Amniotic epithelial cell (primary cell): ENCODE measurements at regions not wholly inside any gene's neighbourhood (a gene's known extent, or its start where the extent isn't known, plus 50 kb on each side); places are given as distances from the start of the nearest gene placed in this dataset.

Experiments
- DNase-seq: peaks from one replicate; pipeline ENCODE4 v3.0.0-alpha.2; 2010; ENCODE audit warnings: low read depth

DNA sequence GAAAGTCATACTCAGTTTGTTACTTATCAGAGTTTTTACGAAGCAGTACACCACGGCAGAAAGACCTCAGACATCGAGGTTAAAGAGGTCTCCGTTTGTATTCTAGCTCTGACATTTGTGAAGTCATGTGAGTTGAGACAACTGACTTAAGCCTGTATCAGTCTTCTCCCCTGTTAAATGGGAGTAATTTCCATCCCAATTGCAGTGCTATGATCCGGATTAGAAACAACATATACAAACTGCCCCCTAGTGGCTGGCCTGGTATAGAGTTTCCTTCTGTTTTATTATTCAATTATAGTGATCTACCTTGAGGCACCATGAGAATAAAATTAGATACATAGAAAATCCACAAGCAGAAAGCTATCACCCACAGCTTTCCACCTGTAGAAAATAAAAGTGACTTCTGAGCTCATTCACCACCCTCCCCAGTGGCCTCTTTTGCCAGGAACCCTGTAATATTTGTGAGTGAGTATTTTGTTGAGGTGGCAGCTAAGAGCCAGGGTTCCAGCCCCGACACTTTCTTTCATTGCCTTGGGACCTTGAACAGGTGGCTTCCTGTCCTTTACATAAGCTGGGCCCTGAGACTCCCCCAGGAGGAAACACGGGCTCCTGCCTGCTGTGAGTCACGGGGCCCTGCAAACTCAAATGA, 607.2 kb upstream of the MGMT start:
- no peak for DNase-seq

DNA sequence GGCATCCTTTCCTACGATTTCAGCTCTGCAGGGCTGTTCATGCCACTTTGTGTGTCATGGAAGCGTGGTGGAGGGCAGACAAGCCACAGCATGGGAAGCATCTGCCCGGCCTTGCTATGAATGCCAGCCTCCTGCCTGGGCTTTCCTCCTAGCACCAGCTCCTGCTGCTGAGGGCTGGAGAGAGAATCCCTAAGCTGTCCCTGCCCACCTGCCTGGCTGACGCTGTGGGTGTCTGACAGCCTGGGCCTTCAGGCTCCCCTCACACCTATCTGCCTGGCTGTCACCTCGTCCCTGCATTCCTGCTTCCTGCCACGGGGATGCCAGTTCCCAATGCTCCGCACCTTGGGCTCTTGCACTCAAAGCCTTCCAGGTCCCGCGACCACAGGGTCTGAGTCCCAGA, 606.5 kb upstream of the MGMT start:
- DNase-seq, result no peak

DNA sequence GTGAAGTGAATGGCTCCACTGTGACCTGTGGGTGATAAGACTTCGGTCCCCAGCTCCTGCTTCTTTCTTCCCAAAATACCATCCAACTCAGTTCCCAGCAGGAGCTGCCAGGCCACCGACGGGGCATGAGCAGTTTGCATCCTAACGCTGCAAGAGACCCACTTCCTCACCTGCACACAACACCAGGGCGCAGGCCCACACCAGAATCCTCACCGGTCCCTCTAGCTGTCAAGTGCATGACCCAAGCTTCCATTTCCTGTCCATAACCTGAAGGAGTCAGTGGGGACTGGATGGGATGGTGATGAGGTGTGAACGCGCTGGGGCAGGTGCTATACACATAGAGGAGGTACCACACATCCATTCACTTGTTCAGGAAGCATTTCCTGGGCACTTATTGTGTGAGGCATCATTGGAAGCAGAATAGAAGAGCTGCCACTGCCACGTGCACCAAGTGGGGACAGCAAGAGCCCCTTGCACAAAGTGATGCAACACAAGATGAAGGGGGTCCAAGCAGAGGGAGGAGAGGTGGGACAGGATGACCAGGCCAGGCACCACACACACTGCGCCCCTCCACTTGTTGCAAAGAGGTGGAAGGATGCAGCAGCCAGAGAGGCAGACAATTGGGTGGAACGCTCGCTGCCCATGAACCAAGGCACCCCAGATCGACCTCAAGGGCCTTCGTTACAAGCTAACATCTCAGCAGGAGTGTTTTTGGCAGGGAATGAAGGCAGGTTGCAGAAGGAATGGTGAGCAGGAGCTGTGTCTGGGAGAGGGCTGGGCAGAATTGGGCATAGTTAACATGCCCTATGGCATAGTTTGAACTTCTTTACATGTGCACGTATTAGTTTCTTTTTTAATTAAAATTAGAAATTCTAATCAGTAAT, 605.8 kb upstream of the MGMT start:
- DNase-seq, result no peak

DNA sequence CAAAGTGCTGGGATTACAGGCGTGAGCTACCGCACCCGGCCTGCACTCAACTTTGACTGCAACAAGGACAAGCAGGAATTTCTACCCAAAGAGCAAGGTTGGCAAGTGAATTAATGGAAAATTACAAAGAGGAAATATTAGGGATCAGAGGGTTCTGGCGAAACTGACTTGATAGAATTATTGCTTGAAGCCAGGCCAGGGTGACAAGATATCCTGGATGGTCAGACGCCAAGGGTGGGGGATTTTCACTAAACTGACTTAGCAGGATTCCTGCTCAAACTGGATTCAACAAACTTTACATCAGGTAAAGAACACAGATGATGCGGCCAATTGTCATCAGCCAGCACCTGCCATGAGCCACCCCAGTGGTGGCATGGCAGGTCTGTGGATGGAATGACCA, 603.6 kb upstream of the MGMT start:
- DNase-seq, result no peak

DNA sequence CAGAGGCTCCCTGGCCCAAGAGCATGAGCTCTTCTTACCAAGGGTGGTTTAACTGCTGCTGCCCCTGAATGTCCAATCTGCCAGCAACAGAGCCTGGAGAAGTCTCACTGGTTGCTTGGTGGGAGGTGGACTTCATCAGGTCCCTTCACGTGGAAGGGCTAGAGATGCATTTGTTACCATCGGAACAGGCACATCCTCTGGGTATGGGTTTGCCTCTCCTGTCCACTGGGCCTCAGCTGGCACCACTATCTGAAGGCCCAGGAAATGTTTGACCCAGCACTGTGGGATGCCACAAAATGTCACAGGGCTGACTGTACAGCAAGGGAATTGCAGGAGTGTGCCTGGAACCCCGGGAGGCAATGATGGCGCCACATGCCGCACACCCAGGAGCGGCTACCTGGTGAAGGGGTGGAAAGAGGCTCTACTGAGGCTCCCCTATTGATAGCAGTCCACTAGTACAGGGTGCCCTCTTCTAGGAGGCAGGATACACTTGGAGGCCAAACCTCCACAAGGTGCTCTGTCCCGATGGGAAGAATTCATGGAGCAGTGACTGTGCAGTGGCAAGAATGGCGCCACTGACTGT, 603.1 kb upstream of the MGMT start:
- DNase-seq, result no peak

DNA sequence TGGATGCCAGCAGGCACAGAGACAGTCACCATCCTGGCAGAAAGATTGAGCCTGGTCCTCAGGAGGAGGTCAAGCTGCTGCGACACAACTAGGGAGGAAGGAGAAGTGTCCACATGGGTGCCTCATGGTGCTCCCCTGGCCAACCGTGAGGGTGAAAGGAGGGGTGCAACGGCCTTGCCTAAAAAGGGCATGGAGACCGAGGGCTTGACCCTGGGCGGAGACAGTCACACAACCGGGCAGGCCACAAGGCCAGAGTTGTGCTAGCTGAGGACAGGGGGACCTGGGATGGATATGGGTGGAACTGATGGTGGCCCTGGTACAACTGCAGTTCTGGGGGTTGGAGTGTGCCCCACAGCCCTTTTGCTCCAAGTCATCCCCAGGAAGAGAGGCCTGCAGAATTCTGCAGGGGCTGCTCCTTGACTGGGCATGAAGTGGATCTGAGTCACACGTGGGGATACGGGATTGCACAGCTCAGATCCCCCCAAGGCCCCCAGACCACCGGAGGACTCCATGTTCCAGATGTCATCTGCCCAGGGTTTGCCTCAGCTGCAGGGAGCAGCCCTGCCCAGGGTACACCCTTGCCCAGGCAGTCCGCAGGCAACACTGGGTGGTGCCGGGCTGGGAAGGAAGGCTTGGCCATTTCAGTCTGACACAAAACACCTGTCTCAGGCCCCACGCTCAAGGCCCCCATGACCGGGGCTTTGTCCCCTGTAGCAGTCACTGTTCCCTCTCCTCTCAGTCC, 602.3 kb upstream of the MGMT start:
- DNase-seq, result no peak

DNA sequence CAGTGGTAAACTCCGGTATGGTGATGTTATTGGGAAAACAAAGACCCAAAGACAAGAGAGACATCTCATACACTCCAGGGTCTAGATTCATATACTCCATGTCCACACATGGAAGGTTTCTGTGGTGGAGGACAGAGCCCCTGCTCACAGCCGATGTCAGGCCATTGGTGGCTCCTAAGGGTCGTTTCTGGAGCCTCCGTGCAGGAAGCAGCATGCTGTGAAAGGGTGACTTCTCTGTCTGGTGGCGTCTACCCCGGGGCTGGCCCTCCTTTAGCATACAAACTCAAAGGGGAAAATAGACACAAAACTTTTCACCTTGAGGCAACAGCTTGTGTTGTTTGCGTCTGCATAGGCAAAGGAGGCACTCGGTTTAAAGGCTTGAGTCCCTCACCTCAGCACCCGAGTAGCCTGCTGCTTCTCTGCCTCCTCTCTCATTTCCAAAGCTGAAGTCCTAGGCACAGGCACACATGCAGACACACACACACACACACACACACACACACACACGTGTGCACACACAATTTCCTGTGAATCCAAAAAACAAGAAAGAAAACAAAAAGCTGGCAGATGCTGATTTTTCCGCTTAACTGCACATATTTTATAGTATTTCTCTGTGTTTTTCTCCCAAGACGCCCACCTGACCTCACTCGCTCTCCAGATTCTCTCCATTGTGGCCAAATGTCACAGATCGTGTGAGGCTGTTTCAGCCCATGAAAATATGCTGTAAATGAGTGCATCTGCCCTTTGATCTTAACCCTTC, 601.4 kb upstream of the MGMT start:
- no peak for DNase-seq

DNA sequence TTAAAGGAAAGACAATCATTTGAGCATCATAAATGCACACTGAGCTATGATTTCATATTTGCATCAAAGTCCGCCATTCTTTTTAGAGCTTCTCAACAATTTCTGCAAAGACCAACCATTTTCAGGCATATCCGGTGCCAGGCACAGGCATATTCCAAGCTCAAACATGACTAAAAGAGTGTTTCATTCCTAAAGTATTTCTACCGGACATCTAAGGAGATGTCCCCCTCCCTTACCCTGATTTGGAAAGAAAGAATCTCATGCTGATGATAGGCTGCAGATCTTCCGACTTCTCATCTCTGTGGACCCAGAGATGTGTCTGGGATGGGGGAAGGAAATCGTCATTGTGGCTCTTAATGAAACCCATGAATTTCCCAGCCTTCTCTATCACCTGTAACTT, 600.5 kb upstream of the MGMT start:
- no peak for DNase-seq

DNA sequence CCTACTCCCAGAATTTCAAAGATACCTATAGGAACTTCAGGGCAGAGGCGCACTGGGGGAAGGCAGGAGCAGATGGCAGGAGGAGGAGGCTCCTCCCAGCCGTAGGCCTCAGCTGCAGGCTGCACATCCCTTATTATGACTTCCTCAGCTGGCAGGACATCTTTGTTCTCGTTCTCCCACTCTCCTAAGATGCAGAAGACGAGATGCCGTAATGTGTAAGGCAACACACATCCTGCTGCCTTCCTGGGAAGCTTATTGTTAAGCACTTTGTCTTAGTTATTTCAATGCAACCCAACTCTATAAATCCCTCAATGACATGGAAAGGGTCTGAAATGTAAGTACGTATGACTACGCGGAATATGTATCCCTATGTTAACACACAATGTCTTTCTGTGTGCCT, 599.8 kb upstream of the MGMT start:
- no peak for DNase-seq

DNA sequence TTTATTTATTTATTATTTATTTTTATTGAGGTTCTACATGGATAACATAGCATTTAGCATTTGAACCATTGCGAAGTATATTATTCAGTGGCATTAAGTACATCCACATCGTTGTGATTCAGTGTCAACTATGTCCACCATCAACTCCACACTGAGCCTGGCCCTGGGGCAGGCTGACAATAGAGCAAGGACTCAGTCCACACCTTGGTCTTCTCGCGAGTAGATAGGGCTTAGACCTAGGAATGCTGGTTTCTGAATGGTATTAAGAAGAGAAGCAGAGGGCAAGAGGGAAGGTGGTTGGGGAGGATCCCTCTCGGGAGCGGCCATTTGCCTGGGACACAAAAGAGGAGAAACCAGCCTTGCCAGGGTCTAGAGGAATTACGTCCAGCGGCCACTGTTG, 599.2 kb upstream of the MGMT start:
- no peak for DNase-seq

DNA sequence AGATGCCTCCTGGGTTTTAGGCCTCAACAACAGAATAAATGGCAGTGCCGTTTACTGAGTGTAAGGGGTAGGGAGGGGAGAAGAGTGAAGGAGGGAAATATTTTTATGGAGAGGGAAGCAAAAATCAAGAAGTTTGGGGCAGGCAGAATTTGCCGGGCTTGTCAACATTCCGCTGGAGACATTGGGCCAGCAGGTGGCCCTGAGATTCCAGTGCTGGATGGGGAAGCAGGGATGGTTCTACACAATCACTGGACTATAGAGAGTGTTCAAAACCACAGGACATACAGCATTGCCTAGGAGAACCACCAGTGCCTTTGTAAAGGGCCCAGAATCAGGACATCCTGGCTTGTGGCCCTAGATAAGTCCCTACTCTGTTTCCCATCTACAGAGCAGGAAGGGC, 598.6 kb upstream of the MGMT start:
- DNase-seq, result no peak

DNA sequence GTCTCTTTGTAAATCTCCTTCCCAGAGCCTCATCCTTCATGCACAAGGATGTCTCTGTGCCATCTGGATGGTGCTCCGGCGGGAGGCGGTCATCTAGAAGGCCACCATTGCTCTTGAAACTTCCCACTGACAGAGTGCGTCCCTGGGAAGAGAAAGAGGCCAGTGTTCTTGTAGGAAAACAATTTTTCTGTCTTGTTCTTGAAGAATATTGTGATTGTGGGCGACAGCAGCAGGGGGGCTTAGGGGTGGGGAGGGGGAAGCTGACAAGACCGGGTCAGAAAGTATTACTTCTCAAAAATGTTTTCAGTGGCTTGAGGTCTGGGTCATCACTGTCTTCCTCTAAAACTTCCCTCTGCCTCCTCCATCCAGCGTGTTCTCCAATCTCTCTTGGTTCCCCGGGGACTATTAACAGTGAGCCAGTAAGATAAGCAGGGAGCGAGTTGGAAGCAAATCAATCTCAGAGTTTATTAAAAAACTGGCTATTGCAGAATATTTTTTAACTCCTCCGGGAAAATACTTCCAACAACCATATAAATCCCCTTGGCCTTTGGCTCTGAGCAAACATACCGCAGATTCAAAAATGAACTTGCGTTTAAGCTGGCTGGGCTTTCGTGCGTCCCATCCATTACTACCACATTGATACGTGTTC, 597.8 kb upstream of the MGMT start:
- no peak for DNase-seq

DNA sequence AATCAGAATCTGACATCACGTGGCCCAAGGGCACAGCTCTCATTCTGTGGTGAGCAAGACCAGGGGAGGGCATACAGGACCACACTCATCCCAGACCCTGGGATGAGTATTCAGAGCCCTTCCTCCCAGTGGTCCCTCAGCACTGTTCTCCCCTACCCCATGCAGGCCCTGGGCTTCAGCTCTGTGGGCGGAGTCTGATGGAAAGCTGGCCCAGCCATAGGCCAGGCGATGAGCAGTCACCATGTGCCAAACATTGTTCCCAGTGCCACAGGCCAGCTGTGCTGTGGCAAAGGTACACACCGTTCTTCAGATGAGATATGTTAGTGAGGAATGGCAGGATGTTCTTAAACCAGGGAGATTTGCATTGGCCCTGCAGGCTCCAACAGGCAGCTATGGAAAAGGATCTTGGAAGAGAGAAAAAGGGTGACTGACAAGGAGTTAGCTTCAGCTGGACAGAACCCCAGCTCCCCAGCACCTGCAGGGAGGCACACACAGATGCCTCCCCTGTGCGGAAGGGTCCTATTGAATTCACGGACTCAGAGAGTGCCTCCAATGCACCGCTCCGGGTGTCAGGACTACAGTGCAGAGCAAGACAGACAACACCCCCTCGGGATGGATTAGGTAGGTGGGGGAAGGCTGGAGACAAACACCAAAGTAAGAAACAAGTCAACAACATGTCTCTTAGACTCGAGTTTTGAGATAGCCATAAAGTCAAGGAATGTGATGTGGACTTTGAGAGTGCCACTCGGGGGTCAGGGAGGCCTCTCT, 596.0 kb upstream of the MGMT start:
- DNase-seq, result no peak

DNA sequence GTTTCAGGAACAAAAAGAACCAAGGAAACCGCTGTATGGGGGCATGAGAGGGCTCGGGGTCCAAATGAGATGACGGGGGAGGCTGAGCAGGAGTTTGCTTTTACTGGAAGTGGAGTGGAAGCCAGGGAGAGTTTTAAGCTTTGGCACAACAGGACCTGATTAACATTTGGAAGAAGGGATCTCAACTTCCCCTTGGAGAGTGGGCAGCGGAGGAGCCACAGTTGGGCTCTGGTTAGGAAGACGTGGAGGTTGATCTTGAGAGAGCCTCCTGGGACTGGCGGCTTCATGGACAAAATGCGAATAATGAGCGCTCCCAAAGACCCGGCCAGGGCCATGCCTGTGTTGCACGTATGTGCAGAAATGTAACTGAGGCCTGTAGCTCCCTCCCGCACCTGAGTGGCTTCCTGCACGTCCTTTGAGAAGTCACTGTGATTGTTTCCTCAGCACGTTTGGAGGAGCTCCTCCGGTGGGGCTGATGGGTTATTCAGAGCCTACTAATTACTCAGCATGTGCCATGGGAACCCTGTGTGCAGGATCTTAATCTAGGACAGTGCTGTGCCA, 595.3 kb upstream of the MGMT start:
- DNase-seq, result no peak

DNA sequence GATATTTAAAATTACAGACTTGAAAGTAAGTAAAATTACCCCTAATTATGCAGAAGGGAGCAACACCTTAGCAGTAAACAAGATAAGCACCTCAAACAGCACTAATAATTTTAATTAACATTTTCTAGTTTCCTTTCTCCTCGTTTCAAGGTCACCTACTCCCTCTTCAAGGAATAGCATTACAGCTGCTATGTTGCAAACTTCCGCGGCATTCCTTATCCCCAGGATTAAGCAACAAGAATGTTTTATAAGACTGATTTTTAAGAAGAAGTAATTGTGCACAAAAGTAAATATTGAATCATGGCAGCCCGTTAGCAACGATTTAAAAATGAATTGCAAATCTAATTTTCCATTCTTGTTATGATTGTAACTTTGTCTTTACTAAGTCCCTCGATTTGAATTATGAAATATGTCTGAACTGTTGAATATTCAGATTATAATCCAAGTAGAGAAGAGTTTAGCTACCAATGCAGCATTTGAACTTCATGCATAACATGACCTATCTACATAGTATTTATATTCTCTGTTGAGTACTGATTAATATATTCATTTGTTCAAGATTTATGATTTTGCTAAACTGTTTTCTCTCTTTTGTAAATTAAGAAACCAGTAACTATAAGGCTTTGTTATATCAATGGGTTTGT, 593.5 kb upstream of the MGMT start:
- DNase-seq, result no peak

DNA sequence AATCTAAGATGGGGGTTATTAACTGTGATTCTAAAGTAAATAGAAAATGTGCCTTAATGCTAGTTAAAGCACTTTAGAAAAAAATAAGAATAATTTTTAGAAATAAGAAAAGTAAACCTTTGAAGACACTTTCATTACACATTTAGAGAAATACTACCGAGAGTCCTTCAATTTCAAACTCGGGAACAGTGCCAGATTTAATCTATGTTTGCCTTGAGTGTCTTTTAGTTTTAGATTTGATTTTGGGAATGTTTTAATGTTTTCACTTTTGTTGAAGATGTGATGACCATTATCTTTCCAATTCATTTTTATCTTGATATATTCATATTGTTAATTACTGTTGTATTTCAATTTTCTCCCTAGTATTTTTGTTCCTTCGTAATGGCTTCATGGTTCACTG, 592.7 kb upstream of the MGMT start:
- no peak for DNase-seq

DNA sequence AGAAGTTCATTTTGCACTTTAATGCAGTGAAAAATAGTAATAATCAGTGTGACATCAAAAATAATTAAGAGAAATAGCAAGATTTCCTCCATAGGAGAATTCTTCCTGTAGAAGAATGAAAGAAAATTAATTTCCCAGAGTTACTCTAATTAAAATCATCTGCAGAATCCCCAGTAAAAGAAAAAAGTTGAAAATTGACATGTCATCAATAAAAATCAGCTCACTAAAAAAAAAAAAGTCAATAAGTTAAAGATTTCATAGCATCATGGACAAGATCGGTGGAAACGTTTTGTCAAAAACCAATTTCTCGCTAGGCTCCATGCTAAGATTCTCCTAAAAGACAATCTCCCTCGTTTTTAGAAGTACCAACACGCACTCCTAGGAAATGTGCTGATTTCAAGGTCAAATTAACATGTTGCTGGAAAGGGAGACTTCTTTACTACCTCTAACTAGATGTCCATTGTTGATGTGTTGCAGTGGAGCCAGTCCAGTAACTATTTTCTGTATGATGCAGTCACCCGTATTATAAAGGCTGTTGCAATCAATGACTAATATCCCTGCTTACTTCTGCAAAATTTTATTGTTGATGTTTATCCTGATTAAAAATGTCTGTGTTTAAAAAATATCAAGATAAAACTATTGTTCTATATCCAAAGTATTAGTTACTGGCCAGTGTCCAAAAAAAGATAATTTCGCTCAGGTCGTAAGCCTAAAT, 591.9 kb upstream of the MGMT start:
- no peak for DNase-seq

DNA sequence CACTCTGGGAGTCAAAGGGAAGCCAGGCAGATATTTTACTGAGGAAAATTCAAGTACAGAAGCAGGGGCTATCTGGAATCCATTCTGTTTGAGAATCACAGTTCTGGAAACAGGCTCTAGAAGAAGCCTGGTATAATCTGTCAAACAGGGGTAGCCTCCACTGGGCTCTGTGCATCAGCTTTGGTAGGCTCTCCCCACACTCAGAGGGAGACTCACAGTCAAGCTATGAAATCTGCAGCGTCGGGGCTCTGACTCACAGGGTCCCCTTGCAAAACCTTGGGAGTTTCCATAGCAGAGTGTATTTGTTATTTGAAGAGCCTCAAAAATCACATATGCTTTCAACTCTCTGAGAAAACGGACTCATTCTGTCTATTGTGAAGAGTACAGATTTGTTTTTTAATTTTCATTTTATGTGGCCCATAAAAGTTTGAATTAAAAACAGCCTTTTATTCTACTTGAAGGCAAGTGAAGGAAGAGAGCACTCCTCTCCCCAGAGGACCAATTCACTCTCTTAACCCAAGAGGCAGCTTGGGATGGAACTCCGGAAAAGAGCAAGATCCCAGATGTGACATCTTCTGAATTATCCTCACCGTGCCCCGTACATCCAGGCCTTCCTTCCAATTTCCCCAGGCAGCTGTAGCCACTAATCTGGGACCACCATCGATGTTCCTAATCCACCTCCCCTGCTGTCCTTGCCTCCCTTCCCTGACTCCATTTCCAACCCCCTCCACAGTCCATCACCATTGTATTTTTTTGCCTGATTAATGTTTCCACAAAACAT, 590.9 kb upstream of the MGMT start:
- DNase-seq, result no peak
